ENCODE measurements at regions not wholly inside any gene's neighbourhood (a gene's known extent, or its start where the extent isn't known, plus 50 kb on each side); places are given as distances from the start of the nearest gene placed in this dataset.

DNA sequence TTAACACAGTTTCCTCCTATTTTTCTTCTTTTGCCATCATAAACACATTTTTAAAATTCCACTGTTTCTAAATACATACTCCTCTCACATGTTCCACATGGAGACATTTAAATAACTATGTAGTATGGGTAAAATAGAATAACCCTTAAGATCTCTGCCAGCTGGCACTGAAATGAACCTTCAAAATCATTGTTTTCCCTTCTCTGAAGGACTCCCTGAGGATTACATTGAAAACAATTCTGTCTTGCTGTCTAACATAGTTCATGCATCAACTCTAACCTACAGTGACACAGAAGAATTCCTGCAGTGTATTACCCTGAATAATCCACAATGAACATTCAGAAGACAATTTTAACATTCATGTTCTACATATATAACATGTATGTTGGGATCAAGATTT, 1361.8 kb upstream of the CITED2 start:
- peak; percentile 31 for DNase-seq (ENCODE audit: low read depth)
- TF ChIP-seq, protein P1, sequence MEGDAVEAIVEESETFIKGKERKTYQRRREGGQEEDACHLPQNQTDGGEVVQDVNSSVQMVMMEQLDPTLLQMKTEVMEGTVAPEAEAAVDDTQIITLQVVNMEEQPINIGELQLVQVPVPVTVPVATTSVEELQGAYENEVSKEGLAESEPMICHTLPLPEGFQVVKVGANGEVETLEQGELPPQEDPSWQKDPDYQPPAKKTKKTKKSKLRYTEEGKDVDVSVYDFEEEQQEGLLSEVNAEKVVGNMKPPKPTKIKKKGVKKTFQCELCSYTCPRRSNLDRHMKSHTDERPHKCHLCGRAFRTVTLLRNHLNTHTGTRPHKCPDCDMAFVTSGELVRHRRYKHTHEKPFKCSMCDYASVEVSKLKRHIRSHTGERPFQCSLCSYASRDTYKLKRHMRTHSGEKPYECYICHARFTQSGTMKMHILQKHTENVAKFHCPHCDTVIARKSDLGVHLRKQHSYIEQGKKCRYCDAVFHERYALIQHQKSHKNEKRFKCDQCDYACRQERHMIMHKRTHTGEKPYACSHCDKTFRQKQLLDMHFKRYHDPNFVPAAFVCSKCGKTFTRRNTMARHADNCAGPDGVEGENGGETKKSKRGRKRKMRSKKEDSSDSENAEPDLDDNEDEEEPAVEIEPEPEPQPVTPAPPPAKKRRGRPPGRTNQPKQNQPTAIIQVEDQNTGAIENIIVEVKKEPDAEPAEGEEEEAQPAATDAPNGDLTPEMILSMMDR (conservative IDR thresholded peaks at IDR 0.05; ENCODE audit: low read depth, low read length): no peak
- no peak overlapping the region for H3K4me3 ChIP-seq (ENCODE audit: low read length)

DNA sequence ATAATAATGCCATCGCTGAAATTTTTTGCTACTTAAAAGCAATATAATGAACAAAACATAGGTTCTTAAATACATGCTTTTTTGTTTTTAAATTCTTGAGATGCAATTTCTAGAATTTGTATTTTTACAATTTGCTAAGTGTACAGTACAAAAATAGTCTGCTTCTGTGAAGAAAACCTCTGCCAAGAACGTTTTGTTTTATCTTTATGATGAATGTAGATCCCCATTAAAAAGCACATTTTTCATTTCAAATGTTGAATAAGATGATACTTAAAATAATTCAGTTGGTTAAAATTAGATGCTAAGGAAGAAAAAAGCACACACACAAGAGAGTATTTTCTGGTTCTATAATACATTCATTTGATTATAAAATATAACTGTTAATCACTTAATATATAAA, 1358.5 kb upstream of the CITED2 start:
- DNase-seq (ENCODE audit: low read depth): no peak
- TF ChIP-seq, protein P1 (conservative IDR thresholded peaks at IDR 0.05; ENCODE audit: low read depth, low read length): no peak
- no peak overlapping the region for H3K4me3 ChIP-seq (ENCODE audit: low read length)

DNA sequence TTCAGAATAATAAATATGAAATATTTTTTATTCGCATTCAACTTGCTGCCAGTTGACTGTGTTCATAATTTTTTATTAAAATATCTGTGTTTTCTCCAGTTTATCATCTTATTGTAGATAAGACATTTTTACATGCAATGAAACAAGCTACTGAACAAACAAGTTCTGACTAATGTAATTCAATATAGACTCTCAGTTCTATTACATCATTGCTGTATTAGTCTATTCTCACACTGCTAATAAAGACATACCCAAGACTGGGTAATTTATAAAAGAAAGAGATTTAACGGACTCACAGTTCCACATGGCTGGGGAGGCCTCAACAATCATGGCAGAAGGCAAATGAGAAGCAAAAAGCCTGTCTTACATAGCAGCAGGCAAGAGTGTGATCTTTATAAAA, 1357.7 kb upstream of the CITED2 start:
- no peak overlapping the region for H3K4me3 ChIP-seq (ENCODE audit: low read length)
- TF ChIP-seq, protein P1 (conservative IDR thresholded peaks at IDR 0.05; ENCODE audit: low read depth, low read length): no peak
- DNase-seq (ENCODE audit: low read depth): no peak

DNA sequence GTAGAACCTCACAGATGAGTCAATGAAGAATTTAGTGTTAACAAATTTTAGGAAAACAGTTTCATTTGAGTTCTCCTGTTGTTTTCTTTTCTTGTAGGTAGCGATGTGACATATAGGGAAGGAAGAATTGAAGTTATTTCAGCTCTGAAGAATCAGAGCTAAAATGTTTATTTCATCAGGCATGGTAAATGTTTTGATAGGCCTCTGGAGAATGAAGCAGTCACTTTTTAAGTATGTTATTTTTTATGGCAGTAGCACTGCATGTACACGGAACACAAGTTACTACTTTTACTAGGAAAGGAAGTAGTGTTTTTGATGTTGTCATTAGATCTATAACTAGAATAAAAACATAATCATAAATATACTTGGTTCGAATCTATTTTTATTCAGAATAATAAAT, 1357.3 kb upstream of the CITED2 start:
- TF ChIP-seq, protein P1 (conservative IDR thresholded peaks at IDR 0.05; ENCODE audit: low read depth, low read length): no peak
- no peak for DNase-seq (ENCODE audit: low read depth)

DNA sequence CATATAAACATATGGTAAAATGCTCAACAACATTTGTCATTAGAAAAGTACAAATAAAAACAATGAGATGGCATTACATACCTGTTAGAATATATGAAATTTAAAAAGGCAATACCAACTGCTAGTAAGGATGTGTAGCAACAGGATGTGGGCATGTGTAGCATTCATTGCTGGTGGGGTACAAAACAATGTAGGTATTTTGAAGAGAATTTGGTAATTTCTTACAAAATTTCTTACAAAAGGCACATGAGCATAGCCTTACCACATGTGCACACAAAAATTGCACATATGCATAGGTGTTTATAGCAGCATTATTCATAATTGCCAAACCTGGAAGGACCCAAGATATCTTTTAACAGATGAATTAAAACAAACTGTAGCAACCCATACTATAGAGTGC, 1355.1 kb upstream of the CITED2 start:
- H3K4me3 ChIP-seq (ENCODE audit: low read length): no peak overlapping the region
- TF ChIP-seq, protein P1 (conservative IDR thresholded peaks at IDR 0.05; ENCODE audit: low read depth, low read length): no peak
- DNase-seq (ENCODE audit: low read depth): no peak

More for the DNA sequence above, 1357.3 kb upstream of the CITED2 start:
- no peak overlapping the region for H3K4me3 ChIP-seq (ENCODE audit: low read length)

DNA sequence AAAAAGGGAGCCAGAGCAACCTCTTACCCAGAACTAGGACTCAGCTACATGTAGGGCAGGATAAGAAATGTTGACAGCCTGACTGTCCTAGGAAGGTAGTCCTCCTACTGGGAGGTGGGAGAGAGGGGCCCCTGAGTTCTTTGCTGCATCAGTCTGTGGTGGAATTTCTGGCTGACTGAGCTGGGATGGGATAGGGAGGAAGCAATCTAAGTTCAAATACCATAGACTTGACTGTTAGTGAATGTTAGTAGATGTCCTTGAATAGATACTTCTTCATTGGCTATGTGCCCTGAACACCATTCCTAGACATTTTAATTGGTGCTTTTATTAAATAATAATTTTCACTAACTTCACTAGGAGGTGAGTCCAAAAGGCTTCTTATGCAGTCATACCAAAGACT, 1343.6 kb upstream of the CITED2 start:
- no peak overlapping the region for H3K4me3 ChIP-seq (ENCODE audit: low read length)
- TF ChIP-seq, protein P1 (conservative IDR thresholded peaks at IDR 0.05; ENCODE audit: low read depth, low read length): no peak
- DNase-seq (ENCODE audit: low read depth): no peak

DNA sequence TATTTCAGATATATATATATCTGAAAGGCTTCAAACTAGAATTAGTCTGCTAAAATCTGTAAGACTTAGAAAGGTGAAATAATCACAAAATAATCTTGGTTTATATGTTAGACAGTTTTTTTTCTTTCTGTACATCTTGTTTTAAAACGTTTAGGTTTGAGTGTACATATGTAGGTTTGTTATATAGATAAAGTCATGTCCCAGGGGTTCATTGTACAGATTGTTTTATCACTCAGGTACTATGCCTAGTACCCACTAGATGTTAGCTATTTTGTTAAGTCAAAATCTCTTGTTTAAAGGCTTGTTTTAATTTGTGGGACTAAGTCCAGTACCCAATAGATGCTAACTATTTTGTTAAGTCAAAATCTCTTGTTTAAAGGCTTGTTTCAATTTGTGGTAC, 1339.0 kb upstream of the CITED2 start:
- TF ChIP-seq, protein P1 (conservative IDR thresholded peaks at IDR 0.05; ENCODE audit: low read depth, low read length): no peak
- DNase-seq (ENCODE audit: low read depth): no peak
- no peak overlapping the region for H3K4me3 ChIP-seq (ENCODE audit: low read length)
